ENCODE measurements at regions not wholly inside any gene's neighbourhood (a gene's known extent, or its start where the extent isn't known, plus 50 kb on each side); places are given as distances from the start of the nearest gene placed in this dataset.

DNA sequence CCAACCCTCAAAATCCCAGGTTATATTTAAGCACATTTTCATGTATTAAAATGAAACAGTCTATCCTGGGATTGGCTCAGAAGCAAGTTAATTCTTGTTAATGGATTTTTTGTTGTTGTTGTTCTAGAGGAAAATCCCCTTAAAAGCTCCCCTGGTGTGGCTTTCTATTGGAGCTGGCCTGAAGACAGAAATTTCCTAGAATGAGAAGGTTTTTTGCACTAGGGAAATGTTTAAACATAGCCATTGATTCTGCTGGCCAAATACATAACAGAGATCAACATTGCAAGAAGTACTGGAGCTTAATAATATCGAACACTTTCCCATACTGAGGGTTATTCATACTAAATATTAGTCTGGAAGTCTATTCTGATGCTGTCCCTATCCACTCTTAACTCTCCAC, 148.8 kb upstream of the PCDH18 start:
- TF ChIP-seq CTCF (conservative IDR thresholded peaks at IDR 0.05 in 1 of 2, IDR thresholded peaks at IDR 0.05 in 1 of 2; ENCODE audit: extremely low read depth in 1 of 2, insufficient read depth in 1 of 2, low read depth in 1 of 2, low read length in 2 of 2) (no peak), EZH2 (IDR thresholded peaks at IDR 0.05; ENCODE audit: borderline replicate concordance, low read length) (no peak)
